ENCODE measurements at regions not wholly inside any gene's neighbourhood (a gene's known extent, or its start where the extent isn't known, plus 50 kb on each side); places are given as distances from the start of the nearest gene placed in this dataset.
"Not testable (repeated sequence)": the region's sequence is repeated elsewhere in the genome, so short reads cannot be mapped to it uniquely, and the experiment has no call there.

GRCh38 chr1:172847814-172848213, 188.9 kb downstream of the FASLG start:
- TF ChIP-seq EP300 (IDR thresholded peaks at IDR 0.05; ENCODE audit: borderline replicate concordance in 1 of 2, low read depth in 1 of 2, low read length in 1 of 2); FOXJ3 (CRISPR knock-in tag; IDR thresholded peaks at IDR 0.05); CTCF (IDR thresholded peaks at IDR 0.05): not testable (repeated sequence)

Data from SK-N-SH (cell line).